DND-41 (cell line): ENCODE measurements at regions not wholly inside any gene's neighbourhood (a gene's known extent, or its start where the extent isn't known, plus 50 kb on each side); places are given as distances from the start of the nearest gene placed in this dataset.

Experiments used
- ATAC-seq: fragments of 200-7000 bp; cut with Tn5 transposase; 3 replicates; pipeline ENCODE4 v1.9.1; 2021; ENCODE audit warnings: low read depth; ENCODE audit not compliant: insufficient read depth
- DNase-seq: peaks from one replicate; pipeline ENCODE4 v3.0.0-alpha.2; 2020
- H2AFZ ChIP-seq: 2 replicates; pipeline ENCODE4 v1.6.0; 2012; ENCODE audit warnings: low read depth, low read length
- H3K27ac ChIP-seq: 2 replicates; pipeline ENCODE4 v1.5.1; 2012; ENCODE audit warnings: low read length, inconsistent platforms
- H3K27me3 ChIP-seq: fragments of 200-600 bp; sonication (generic); 2 replicates; pipeline ENCODE4 v1.6.0; 2012; ENCODE audit warnings: low read length, mild to moderate bottlenecking, inconsistent platforms; ENCODE audit not compliant: insufficient read depth, poor library complexity
- H3K36me3 ChIP-seq: 2 replicates; pipeline ENCODE4 v1.5.1; 2012; ENCODE audit warnings: low read length, inconsistent platforms; ENCODE audit not compliant: insufficient read depth
- H3K4me1 ChIP-seq: 2 replicates; pipeline ENCODE4 v1.5.1; 2012; ENCODE audit warnings: mild to moderate bottlenecking, low read length; ENCODE audit not compliant: insufficient read depth
- H3K4me2 ChIP-seq: 2 replicates; pipeline ENCODE4 v1.6.0; 2012; ENCODE audit warnings: mild to moderate bottlenecking, moderate library complexity, low read length, inconsistent platforms; ENCODE audit not compliant: insufficient read depth
- H3K4me3 ChIP-seq, 2 experiments: fragments of 200-600 bp in 1 of 2; shearing (Covaris generic) in 1 of 2; 2 replicates each; pipeline ENCODE4 v1.5.1; 2012 to 2016; ENCODE audit warnings: inconsistent platforms in 2 of 2, low read length in 2 of 2, mild to moderate bottlenecking in 2 of 2, low read depth in 1 of 2, moderate library complexity in 1 of 2
- H3K79me2 ChIP-seq: 2 replicates; pipeline ENCODE4 v1.6.0; 2012; ENCODE audit warnings: low read length, inconsistent platforms; ENCODE audit not compliant: insufficient read depth
- H3K9ac ChIP-seq: 2 replicates; pipeline ENCODE4 v1.6.0; 2012; ENCODE audit warnings: low read depth, mild to moderate bottlenecking, inconsistent platforms, low read length, moderate library complexity
- H3K9me3 ChIP-seq: 2 replicates; pipeline ENCODE4 v1.5.1; 2012; ENCODE audit warnings: low read length, moderate library complexity, mild to moderate bottlenecking, inconsistent platforms; ENCODE audit not compliant: insufficient read depth, severe bottlenecking
- H4K20me1 ChIP-seq: 2 replicates; pipeline ENCODE4 v1.6.0; 2012; ENCODE audit warnings: low read length; ENCODE audit not compliant: insufficient read depth
- CTCF ChIP-seq: IDR thresholded peaks from 2 replicates; pipeline ENCODE4 v1.5.1; 2012; ENCODE audit warnings: borderline replicate concordance, low read length, moderate library complexity, mild to moderate bottlenecking; ENCODE audit not compliant: poor library complexity, severe bottlenecking; ENCODE audit errors: extremely low read depth
- EZH2 ChIP-seq: IDR thresholded peaks from 3 replicates; pipeline ENCODE4 v1.6.1; 2012; ENCODE audit warnings: borderline replicate concordance, low read depth, mild to moderate bottlenecking, moderate library complexity, low read length, inconsistent platforms; ENCODE audit not compliant: severe bottlenecking

GRCh38 chr21:16312321-16312720 lies 582.5 kb downstream of the USP25 start:
- Histone ChIP-seq H3K79me2 (no peaks in the 10 kb centered on the region), H3K36me3 (no peaks in the 10 kb centered on the region), H3K27ac (no peak overlapping the region), H4K20me1 (no peaks in the 10 kb centered on the region), H3K9me3 (no peaks in the 10 kb centered on the region), H3K4me1 (peaks cover 37% of the 10 kb centered on the region), H3K4me2 (no peak overlapping the region), H3K27me3 (no peaks in the 10 kb centered on the region), H3K9ac (no peak overlapping the region), H2AFZ (no peak overlapping the region), H3K4me3 (no peak overlapping the region)
- ATAC-seq (no peak), DNase-seq (no peak)
- no peak for TF ChIP-seq CTCF
- TF ChIP-seq EZH2, result no peak

- no peaks in the 10 kb centered on the region for H3K9me3 ChIP-seq
- H3K27me3 ChIP-seq, result no peaks in the 10 kb centered on the region
- no peaks in the 10 kb centered on the region for H4K20me1 ChIP-seq
- DNase-seq (no peak), ATAC-seq (no peak)
- H3K79me2 ChIP-seq, result no peaks in the 10 kb centered on the region
- no peaks in the 10 kb centered on the region for H3K36me3 ChIP-seq
- H3K4me2 ChIP-seq, result no peak overlapping the region
- peaks cover 8% of the 10 kb centered on the region for H3K4me1 ChIP-seq
- no peak overlapping the region for H3K4me3 ChIP-seq
- TF ChIP-seq CTCF (no peak), EZH2 (no peak)
- no peak overlapping the region for H3K27ac ChIP-seq
- no peak overlapping the region for H2AFZ ChIP-seq
- no peak overlapping the region for H3K9ac ChIP-seq
These were observed 585.4 kb downstream of the USP25 start for GRCh38 chr21:16315223-16315622.

- Histone ChIP-seq H3K9ac (no peak overlapping the region), H3K4me1 (peaks cover 16% of the 10 kb centered on the region), H3K79me2 (no peaks in the 10 kb centered on the region), H4K20me1 (no peaks in the 10 kb centered on the region), H3K9me3 (no peaks in the 10 kb centered on the region), H3K4me2 (no peak overlapping the region), H2AFZ (no peak overlapping the region), H3K27me3 (no peaks in the 10 kb centered on the region), H3K36me3 (no peaks in the 10 kb centered on the region), H3K4me3 (no peak overlapping the region), H3K27ac (no peak overlapping the region)
- DNase-seq (no peak), ATAC-seq (no peak)
- TF ChIP-seq EZH2 (no peak), CTCF (no peak)
These were observed 589.0 kb downstream of the USP25 start for GRCh38 chr21:16318651-16319300.
